ENCODE measurements at regions not wholly inside any gene's neighbourhood (a gene's known extent, or its start where the extent isn't known, plus 50 kb on each side); places are given as distances from the start of the nearest gene placed in this dataset.

DNA sequence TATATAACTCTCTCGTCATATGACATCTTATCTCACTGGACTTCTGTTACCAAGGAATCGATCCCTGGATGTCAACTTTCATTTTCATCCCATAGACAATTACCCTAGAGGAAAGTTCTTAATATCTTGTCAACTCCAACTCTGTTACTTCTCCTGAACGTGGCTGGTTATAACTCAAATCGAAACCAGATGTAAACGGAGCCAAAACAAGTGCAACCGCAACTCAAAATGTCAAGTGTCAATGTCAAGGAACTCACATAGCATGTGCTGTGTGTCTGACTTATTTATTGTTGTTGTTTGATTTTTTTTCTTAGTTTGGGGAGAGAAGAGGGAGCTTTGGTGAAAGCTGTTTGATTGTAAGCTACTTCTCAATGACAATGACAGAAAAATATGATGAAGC lies 108.6 kb downstream of the VIP start:
- no peak overlapping the region for H3K27ac ChIP-seq (ENCODE audit: low read depth, low read length)
- no peak overlapping the region for H2AFZ ChIP-seq (ENCODE audit: low read length)
- no peaks in the 10 kb centered on the region for H3K9me3 ChIP-seq (ENCODE audit: insufficient read depth in 2 of 2, low read depth in 1 of 2, low read length in 1 of 2)
- H3K36me3 ChIP-seq (ENCODE audit: control insufficient read depth in 2 of 4, insufficient read depth in 4 of 4, low read length in 3 of 4), result no peaks in the 10 kb centered on the region
- no peak overlapping the region for H3K56ac ChIP-seq (replicated peaks; ENCODE audit: insufficient read length, low read depth, low read length)
- H4K20me1 ChIP-seq (replicated peaks in 1 of 2; ENCODE audit: control insufficient read depth in 1 of 2, insufficient read depth in 2 of 2, low read length in 2 of 2), result no peaks in the 10 kb centered on the region
- no peak overlapping the region for H3K14ac ChIP-seq (ENCODE audit: insufficient read length)
- WGBS, 2 experiments (ENCODE audit: extremely low coverage in 1 of 2, insufficient coverage in 1 of 2, insufficient read length in 1 of 2, insufficient replicate concordance in 2 of 2, low coverage in 1 of 2, low lambda C conversion rate in 2 of 2, missing lambda C conversion rate in 1 of 2), result 93% methylated on average over 6 of the region's 6 CpGs; no CpG with 5 or more reads in 1 of the 2 experiments
- FAIRE-seq (no peak), DNase-seq (ENCODE audit: low read depth in 1 of 2, low spot score in 2 of 2) (no peak)
- H2BK120ac ChIP-seq (replicated peaks; ENCODE audit: low read depth, low read length), result no peak overlapping the region
- H3K23ac ChIP-seq (ENCODE audit: insufficient read length), result no peak overlapping the region
- H3K79me2 ChIP-seq (ENCODE audit: control insufficient read depth in 1 of 2, insufficient read depth in 2 of 2, low read length in 2 of 2), result no peaks in the 10 kb centered on the region
- H2AK5ac ChIP-seq (ENCODE audit: low read depth, low read length), result no peak overlapping the region
- H3K4me3 ChIP-seq (ENCODE audit: extremely low read depth in 1 of 4, insufficient read depth in 2 of 4, low read depth in 3 of 4, low read length in 4 of 4), result no peak overlapping the region
- H3K79me1 ChIP-seq (ENCODE audit: low read depth, low read length), result no peaks in the 10 kb centered on the region
- H3K18ac ChIP-seq (ENCODE audit: extremely low read depth, low read length), result no peak overlapping the region
- H3K4ac ChIP-seq (replicated peaks; ENCODE audit: insufficient read length, low read depth, low read length), result no peak overlapping the region
- no peak overlapping the region for H2BK15ac ChIP-seq (ENCODE audit: low read length)
- H2BK12ac ChIP-seq (ENCODE audit: low read depth, low read length), result no peak overlapping the region
- H2BK20ac ChIP-seq (ENCODE audit: low read length), result no peak overlapping the region
- no peaks in the 10 kb centered on the region for H3K4me1 ChIP-seq (replicated peaks in 1 of 4; ENCODE audit: control insufficient read depth in 3 of 4, insufficient read depth in 4 of 4, low read length in 3 of 4)
- H2BK5ac ChIP-seq (ENCODE audit: low read depth, low read length), result no peak overlapping the region
- no peak overlapping the region for H4K91ac ChIP-seq (replicated peaks; ENCODE audit: insufficient read length, low read length)
- no peaks in the 10 kb centered on the region for H3K27me3 ChIP-seq (replicated peaks in 1 of 4; ENCODE audit: control insufficient read depth in 3 of 4, extremely low read depth in 1 of 4, insufficient read depth in 3 of 4, low read length in 3 of 4)
- H3K23me2 ChIP-seq (ENCODE audit: low read depth, low read length), result no peaks in the 10 kb centered on the region
- CTCF ChIA-PET (ENCODE audit: partially characterized antibody), result interaction anchor here (0.6 to 1.6 kb wide), 4 partner anchors 34 to 114 kb away, joined by 3 read pairs; no protein-coding TSS in a partner anchor
- no peak overlapping the region for H4K5ac ChIP-seq (ENCODE audit: insufficient read length, low read depth, low read length)
- H3K9ac ChIP-seq (replicated peaks in 1 of 4; ENCODE audit: extremely low read depth in 1 of 4, low read depth in 3 of 4, low read length in 3 of 4), result no peak overlapping the region
- POLR2A ChIA-PET (ENCODE audit: partially characterized antibody), result no interaction called here
- no peak overlapping the region for H3K4me2 ChIP-seq (ENCODE audit: insufficient read depth in 1 of 2, low read depth in 2 of 2, low read length in 2 of 2)
- H4K8ac ChIP-seq (ENCODE audit: extremely low read depth, insufficient read depth, low read length), result no peak overlapping the region
- TF ChIP-seq CHD1 (IDR thresholded peaks at IDR 0.05; ENCODE audit: low read depth, low read length), result no peak
- no peak for TF ChIP-seq NRF1 (IDR thresholded peaks at IDR 0.05; ENCODE audit: low read depth, low read length)
- TF ChIP-seq TAF7 (optimal IDR thresholded peaks at IDR 0.05; ENCODE audit: borderline replicate concordance, low read depth, low read length), result no peak
- no peak for TF ChIP-seq CBX5 (IDR thresholded peaks at IDR 0.05; ENCODE audit: low read depth, low read length)
- TF ChIP-seq, protein P1, sequence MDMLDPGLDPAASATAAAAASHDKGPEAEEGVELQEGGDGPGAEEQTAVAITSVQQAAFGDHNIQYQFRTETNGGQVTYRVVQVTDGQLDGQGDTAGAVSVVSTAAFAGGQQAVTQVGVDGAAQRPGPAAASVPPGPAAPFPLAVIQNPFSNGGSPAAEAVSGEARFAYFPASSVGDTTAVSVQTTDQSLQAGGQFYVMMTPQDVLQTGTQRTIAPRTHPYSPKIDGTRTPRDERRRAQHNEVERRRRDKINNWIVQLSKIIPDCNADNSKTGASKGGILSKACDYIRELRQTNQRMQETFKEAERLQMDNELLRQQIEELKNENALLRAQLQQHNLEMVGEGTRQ (IDR thresholded peaks at IDR 0.05; ENCODE audit: low read length), result no peak
- TF ChIP-seq POLR2A (IDR thresholded peaks at IDR 0.05; ENCODE audit: control extremely low read depth in 1 of 2, low read depth in 2 of 2, low read length in 2 of 2), result no peak
- no peak for TF ChIP-seq CTBP2 (IDR thresholded peaks at IDR 0.05; ENCODE audit: borderline replicate concordance, insufficient read depth, insufficient read length, low read length)
- no peak for TF ChIP-seq POLR2AphosphoS5 (IDR thresholded peaks at IDR 0.05; ENCODE audit: low read depth, low read length)
- TF ChIP-seq ASH2L (IDR thresholded peaks at IDR 0.05; ENCODE audit: low read length), result no peak
- no peak for TF ChIP-seq KDM1A (IDR thresholded peaks at IDR 0.05; ENCODE audit: borderline replicate concordance, low read length)
- TF ChIP-seq GTF2F1 (IDR thresholded peaks at IDR 0.05; ENCODE audit: borderline replicate concordance, low read depth, low read length), result no peak
- no peak for TF ChIP-seq BRCA1 (IDR thresholded peaks at IDR 0.05; ENCODE audit: low read depth, low read length)
- no peak for TF ChIP-seq TBP (IDR thresholded peaks at IDR 0.05; ENCODE audit: low read depth, low read length)
- TF ChIP-seq RBBP5 (IDR thresholded peaks at IDR 0.05; ENCODE audit: borderline replicate concordance, low read depth, low read length), result no peak

All from H1 (cell line).